GM21576 (cell line): ENCODE measurements at regions not wholly inside any gene's neighbourhood (a gene's known extent, or its start where the extent isn't known, plus 50 kb on each side); places are given as distances from the start of the nearest gene placed in this dataset.

Experiments used
- ATAC-seq: cut with Tn5 transposase; IDR thresholded peaks from one replicate; pipeline ENCODE4 v1.9.1; 2021; ENCODE audit warnings: mild to moderate bottlenecking, moderate library complexity; ENCODE audit not compliant: unreplicated experiment

DNA sequence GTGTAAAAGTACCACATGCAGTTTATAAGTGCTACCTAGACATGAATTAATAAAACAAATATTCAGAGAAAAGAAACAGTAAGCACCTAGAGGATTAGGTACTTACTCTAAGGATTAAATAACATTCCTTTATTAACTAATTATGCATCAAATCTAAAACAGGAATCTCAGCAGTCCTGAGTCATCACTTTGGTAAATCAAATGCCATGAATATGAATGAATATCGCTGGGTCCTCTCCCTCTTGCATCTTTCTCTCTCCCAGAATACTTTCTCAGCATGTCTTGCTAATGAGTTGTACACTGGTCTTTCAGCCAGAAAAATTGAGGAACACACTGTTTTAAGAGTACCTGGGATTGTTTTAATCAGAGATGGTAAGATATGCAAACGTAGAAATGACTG, 225.5 kb upstream of the NFE2L3 start:
- ATAC-seq: no peak

DNA sequence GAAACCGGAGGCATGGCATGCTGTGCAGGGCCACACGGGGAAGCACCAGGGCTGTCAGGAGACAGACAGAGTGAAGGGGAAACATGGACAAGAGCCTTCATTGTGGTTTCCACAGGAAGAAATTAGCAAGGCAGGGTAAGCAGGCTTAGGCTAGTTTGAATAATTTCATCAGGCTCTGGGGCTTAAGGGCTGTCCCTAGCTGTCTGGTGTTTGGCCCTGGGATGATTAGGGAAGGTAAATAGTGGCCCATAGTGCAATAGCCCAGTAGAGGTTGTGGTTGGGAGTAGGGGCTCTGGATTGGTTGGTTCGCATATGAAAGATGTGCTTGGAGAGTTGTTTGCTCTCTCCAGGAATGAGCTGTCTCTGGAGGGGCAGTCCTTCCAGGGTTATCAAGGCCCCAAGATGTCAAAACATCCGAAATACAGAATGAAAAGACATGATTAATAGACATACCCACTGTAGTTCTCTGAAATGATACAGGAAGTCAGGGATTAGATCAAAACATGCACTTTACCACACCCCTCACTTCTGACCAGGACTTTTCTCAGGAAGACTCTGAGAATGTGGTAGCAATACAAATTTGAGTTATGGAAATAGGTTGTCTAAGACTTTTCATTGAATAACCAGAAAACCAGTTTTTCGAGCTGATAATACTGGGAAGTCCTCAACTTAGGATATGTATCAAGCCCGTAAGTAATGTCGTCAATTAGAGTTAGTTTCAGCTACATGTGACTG, 224.9 kb upstream of the NFE2L3 start:
- ATAC-seq: no peak

DNA sequence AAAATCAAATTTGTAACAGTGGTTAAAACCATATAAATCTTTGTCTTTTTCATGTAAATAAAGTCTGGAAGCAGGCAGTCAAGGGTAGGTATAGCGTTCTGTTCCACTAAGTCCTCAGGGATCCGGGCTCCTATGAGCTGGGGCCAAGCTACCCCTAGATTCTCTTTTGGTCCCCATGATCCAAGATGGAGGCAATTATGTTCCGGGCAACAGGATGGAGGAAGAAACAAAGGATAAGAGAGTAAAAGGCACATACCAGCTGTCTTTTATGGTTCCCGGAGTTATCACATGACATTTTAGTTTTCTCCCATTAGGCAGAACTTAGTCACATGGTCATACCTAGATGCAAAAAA, 224.4 kb upstream of the NFE2L3 start:
- ATAC-seq: no peak

DNA sequence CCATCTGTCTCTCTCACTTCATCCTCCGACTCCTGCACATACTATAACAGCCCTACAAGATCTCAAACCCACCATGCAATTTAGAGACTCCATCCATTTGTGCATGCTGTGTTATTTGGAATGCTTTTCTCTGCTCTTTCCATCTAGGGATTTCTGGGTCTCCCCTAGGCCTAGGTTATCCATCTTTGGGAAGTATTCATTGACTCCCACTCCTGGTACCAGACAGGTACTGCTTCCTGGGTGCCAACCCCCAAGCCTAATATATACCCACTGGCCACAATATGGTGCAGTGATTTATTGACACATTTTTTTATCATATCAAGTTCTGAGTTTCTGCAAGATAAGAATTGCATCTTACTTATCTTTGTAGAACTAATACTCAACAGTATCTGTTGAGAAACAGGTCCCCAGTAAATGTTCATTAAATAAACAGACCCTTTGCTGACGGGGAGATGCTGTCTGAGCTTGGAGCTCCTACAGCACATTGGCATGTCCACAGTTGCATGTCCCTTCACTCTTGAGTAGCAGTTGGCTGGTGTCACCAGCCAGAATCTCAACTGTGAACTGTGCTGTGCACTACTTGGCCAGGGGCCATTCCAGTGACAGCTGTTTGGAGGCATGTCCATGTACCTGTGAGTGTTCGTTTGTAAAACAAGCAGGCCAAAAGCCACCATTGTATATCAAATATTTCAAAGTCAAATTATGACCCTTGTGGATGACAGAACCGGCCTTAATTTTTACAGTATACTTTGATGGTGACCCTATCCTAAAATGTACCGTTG, 223.3 kb upstream of the NFE2L3 start:
- no peak for ATAC-seq

DNA sequence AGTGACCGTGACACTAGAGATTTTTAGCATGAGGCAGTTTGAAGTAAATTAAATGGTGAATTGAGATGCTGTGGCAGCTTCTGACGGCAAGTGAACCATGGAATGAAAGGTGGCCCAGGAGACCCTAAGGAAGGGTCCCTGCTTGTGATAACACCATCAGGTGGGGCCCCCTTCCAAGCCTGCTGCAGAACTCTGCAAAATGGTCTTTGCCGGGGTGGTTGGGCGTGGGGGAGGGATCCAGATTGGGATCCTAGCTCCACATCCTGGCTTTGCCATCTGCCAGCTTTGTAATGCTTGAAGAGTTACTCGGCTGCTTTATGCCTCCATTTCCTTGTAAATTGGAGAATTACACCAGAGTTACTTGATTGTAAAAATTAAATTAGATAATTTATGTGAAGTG, 222.6 kb upstream of the NFE2L3 start:
- ATAC-seq: no peak

DNA sequence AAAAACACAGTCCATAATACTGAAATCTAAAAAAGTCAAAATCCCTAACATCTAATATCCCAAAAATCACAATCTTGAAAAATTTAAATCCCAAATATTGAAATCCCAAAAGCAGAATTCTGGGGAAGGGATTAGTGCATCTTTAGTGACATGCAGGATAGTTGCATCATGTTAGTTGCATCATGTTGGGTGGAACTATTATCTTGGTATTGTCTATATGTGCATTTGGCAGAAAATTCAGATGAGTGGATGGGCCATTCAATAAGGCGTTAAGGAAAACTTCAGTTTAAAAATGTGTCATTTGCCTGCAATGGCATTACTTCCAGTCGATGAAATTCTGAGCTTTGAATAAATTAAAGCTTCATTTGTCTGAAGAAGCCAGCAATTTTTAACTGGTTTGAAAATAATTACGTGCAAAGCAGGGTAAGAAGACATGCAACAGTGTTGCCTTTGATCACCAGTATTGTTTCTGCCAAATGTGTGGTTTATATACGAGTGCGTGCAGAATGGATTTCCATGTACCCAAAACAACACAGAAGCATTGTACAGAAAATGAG, 221.4 kb upstream of the NFE2L3 start:
- no peak for ATAC-seq

DNA sequence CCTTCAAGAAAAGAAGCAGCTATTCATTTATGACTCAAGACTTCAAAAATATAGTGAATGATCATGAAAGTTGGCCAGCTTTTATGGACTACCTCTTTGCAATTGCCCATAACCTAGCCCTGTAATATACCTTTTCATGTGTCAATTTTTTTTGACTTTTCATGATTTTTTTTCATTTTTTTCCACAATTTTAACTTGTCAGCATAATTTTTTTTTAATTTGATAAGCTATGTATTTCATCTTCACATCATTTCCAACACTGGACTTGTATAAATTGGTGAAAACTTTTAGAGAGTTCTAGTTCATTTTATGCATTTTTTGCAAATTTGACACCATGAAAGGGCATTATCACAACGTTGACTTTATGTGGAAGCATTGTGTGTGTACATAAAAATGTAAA, 220.8 kb upstream of the NFE2L3 start:
- no peak for ATAC-seq

DNA sequence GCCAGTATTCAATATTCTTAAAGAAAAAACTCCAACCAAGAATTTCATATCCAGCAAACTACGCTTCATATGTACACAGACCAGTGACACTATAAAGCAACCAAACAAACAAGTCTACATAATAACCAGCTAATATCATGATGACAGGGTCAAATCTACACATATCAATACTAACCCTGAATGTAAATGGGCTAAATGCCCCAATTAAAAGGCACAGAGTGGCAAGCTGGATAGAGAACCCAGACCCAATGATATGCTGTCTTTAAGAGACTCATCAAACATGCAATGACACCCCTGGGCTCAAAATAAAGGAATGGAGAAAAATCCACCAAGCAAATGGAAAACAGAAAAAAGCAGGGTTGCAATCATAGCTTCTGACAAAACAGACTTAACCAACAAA, 218.1 kb upstream of the NFE2L3 start:
- ATAC-seq: no peak

DNA sequence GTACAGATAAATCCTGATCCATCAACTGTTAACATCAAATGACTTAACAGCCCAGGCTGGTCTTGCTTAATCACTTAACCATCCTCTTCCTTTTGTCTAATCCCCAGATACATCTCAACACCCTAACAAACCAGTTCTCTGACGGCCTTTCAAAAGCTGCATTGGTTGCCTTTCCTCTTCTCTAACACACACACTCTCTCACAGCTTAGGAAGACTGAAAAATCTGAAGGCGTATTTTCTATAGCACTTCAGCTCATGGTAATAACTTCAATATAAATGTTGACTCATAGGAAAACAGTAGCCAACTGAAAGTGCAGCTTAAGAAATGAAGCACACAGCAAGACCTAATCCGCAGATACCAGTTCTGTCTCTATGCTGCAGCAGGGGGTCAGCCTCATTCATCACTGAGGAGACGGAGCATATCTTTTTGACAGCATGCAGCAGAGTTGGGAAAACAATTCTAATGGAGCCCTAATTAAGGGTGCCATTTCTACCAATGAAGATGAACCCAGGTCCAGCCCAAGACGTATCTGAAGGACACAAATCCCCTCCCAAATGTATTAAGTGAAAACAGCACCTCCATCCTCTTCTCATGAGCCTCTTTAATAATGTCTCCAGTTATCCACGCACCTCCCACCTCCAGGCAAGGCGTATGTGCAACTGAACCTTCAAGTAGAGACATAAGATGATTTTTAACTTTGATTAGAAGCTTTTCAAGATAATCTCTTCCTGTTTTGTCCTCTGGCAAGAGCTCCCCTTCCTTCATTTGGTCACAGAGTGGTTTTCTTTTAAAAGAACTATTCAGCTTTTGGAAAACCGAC, 211.7 kb upstream of the NFE2L3 start:
- no peak for ATAC-seq

DNA sequence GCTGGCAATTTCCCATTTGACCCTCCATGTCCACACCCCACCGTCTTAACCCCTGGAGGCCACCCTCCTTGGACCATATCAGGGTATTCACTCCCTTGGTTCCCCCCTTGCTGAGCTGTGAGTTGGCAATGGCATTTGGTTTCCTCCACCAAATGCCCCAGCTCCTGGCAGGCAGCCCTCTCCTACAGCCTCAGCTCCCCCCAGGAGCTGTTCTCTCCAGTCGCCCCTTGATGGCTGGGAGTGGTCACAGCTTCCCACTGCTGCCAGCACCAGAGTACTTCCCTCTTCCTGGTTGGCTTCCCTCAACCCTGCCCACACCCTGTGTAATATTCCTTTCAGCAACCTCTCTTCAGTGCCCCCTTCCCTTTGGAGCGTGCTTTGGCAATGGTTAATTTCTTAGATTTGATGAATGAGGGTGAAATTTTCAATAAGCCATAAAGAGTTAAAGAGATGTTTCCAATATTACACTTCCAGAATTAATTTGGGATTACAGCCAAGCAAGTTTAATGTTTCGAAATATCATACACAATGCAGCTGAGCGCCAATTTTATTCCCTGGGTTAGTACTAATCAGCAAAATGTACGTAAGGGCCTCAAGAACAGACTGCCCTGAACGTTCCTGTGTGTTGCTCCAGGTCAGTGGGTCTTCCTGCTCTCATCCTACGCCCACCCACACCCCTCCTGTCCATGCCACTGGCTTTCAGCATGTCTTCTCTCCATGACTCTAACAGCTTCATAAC, 207.1 kb upstream of the NFE2L3 start:
- no peak for ATAC-seq

DNA sequence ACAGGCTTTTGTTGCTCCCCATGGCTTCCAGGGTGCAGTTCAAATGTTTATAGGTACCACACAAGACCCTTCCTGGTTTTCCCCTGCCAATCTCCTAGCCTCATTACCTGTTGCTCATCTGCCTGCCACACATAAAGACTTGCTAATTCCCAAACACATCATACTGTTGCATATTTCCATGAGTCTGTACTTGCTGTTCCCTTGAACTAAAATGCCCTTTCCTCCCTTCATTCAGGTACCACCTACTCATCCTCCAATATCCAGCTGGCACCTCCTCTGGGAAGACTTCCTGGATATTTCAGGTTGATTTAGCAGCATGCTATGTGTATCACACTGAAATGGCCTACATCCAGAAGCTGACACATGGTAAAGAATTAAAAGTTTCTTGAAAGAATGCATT, 206.4 kb upstream of the NFE2L3 start:
- no peak for ATAC-seq

DNA sequence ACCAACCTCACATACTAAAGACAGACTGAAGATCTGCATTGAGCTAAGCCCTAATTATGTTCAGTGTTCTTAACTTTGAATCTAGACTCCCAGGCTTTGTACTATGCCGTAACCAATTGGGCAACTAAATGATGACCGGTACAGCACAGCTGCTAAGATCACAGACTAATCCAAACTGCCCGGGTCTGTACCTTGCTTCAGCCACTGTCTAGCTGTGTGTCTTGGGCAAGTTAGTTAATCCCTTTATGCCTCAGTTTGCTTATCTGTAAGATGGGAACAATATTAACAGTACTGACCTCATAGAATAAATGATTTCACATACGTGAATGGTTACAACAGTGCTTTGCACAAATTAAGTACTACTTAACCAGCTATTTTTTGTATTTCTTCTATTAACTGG, 205.8 kb upstream of the NFE2L3 start:
- ATAC-seq: no peak

DNA sequence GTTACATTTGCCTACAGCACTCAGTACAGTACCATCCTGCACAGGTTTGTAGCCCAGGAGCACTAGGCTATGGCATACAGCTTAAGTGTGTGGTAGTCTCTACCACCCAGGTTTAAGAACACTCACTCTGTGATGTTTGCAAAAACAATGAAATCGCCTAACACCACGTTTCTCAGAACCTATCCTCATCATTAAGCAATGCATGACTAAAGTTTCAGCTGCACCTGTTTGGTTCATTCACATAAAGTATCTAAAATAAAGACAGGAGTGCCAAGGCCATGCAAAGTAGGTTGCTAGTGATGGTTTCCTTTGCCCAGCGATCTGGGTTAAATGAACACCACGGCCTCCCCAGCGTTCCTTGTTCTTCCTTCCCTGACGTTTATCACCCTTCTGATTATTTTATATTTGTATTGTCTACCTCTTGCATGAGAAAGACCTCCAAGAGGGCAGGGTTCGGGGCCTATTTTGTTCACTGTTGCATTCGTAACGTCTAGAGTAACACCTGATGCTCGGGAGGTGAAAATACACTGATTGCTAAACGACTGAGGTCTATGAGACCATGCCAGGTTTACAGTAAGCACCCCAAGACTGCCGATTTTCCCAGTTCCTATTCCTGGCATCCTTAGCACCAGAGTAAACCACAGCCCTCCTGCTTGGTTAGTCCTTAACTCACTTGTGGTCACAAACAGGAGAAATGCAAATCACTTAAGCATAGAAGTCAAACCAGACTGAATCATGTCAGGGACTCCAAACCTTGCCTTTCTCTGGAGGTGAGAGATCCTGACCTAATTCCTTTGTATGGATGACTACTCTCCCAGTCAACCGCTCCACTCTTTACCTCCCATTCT, 204.1 kb upstream of the NFE2L3 start:
- no peak for ATAC-seq

DNA sequence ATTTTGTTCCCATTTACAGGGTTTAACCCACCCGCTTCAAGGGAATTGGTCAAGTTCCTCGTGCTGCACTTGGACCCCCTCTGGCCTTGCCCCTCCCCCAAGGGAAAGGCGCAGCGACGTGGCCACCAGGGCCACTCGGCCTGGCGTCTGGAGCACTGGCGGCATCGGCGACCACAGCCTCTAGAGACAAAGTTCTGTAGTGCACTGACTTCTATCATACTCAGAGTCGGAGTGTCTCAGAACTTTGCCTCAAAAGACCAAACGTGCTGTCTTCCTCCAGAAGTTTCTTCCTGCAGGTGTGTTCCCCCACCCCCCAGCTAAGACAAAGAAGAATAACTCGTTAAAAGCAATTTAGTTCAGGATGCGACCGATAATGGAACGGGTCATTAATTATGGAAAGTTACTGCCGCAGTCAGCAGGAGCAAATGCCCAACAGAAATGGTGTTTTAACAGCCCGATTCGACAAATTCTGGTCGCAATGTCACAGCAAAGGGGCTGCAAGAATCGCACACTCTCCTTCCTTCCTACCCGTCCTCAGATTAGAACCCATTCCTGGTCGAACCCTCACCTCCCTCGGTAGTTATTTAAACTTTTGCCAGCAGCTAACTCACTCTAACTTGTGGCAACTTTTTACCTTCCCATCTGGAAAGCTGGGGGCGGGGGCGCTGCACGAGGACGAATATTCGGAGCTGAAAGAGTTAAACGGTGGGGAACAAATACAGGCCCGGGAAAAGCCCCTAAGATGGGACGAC, 202.1 kb upstream of the NFE2L3 start:
- no peak for ATAC-seq

DNA sequence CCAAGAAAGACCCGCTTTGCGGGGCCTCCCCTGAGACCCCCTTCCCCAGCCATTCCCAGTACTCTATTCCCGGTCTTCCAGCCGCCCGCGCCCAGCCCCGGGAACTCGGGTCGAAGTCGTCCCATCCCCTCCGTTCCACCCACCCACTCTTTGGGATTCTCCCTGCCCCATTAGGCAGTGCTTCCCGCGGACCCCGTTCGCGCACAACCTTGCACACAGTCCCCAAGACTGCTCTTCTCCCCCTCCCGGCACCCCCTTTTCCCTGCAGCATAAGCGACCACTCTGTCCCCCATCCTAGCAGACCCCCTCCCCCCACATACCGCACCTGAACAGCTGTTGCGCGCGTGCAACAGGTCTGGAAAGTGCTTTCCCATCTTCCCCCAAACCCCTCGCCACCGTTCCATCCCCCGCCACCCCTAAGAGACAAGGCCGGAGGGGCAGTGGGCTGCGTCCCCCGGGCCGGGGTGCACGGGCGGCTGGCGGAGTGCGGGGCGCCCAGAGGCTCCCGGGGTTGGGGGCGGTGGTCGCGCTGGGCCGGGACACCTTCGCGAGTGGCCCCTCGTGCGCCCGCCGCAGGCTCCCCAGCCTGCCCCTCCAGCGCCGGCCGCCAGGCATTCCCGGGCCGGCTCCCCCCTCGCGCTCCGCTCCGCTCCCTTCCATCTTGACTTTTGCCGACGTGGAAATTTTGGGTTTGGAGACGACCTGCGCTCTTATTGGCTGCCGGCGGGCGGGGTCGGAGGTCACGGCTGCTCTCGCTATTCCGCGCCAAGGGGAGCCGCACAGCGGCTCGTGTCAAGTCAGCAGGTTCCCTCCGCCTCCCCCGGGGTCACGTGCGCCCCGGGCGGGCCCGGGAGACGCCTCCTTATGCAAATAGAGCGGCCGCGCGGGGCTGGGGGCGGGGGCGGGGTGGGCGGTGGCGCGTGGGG, 201.2 kb upstream of the NFE2L3 start:
- ATAC-seq: peak; percentile 82

DNA sequence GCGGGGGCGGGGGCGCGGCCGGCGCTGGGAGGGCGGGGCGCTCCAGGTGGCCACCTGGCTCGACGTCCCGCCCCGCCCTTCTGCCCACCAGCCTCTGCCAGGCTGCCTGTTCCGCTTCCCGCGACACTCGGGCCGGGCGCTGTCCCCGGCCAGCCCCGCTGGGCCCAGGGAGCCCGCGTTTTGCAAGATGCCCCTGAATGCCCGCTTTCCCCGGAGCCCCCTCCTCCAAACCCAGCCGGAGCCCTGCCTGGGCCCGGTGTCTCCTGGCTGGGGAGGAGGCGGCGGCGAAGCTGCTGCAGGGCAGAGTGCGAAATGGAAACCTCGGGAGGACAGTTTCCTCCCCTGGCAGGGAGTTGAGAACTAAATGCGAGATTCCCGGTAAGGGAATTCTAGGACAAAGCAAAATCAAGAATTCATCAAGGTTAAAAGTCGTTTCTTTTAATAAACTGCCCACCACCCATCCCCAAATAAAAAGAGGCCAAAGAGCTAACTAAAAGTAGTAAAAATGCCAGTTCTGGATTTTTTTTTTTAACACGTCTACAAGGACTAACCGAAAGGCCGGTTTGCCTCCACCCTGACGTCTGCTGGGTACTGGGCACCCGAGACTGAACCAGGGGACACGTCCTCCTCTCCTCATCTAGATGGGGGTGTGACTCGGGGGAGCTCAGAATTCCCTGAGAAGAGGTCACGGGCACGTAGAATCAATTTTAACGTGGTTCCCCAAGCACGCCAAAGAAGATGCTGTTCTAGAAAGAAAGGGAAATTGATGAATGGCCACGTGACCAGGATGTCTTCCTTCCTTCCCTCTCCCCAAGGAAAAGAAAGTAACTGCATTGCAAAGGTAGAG, 200.4 kb upstream of the NFE2L3 start:
- ATAC-seq: peak; percentile 41
